ENCODE measurements at regions not wholly inside any gene's neighbourhood (a gene's known extent, or its start where the extent isn't known, plus 50 kb on each side); places are given as distances from the start of the nearest gene placed in this dataset.

- DNase-seq (ENCODE audit: low spot score in 2 of 2), result no peak
- Histone ChIP-seq H3K36me3 (no peaks in the 10 kb centered on the region), H3K4me3 (no peak overlapping the region), H3K9me3 (no peaks in the 10 kb centered on the region), H3K27me3 (no peaks in the 10 kb centered on the region), H3K27ac (no peak overlapping the region), H3K4me1 (no peaks in the 10 kb centered on the region)
- TF ChIP-seq, protein P1, sequence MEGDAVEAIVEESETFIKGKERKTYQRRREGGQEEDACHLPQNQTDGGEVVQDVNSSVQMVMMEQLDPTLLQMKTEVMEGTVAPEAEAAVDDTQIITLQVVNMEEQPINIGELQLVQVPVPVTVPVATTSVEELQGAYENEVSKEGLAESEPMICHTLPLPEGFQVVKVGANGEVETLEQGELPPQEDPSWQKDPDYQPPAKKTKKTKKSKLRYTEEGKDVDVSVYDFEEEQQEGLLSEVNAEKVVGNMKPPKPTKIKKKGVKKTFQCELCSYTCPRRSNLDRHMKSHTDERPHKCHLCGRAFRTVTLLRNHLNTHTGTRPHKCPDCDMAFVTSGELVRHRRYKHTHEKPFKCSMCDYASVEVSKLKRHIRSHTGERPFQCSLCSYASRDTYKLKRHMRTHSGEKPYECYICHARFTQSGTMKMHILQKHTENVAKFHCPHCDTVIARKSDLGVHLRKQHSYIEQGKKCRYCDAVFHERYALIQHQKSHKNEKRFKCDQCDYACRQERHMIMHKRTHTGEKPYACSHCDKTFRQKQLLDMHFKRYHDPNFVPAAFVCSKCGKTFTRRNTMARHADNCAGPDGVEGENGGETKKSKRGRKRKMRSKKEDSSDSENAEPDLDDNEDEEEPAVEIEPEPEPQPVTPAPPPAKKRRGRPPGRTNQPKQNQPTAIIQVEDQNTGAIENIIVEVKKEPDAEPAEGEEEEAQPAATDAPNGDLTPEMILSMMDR (IDR thresholded peaks at IDR 0.05), result no peak
- TF ChIP-seq POLR2A (IDR thresholded peaks at IDR 0.05) (no peak), EP300 (IDR thresholded peaks at IDR 0.05) (no peak), POLR2AphosphoS5 (IDR thresholded peaks at IDR 0.05) (no peak)
- 77% methylated on average over 2 of the region's 2 CpGs for WGBS
Measured at GRCh38 chr15:94535298-94536048, 304.1 kb downstream of the MCTP2 start.

DNA sequence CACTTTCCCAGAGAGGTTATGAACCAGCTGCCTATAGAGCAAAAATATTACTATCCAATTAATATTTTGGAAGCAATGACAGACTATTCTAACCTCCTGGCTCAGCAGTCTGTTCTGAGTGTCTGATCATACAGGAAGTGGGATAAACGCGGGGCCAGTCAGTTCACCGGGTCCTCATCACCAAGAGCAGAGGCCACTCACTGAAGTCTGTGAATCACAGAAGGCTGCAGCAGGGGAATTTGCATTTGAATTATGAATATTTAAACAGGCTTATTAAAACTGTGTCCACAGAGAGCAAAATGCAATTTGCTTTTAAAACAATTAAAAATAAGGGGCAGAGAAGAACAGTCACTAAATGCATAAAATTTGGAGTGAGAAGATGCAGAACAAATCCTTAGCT lies 305.2 kb downstream of the MCTP2 start:
- H3K4me1 ChIP-seq, result no peaks in the 10 kb centered on the region
- H3K27ac ChIP-seq, result no peak overlapping the region
- no peak overlapping the region for H3K4me3 ChIP-seq
- no peaks in the 10 kb centered on the region for H3K9me3 ChIP-seq
- no peak for TF ChIP-seq POLR2AphosphoS5 (IDR thresholded peaks at IDR 0.05)
- no peak for TF ChIP-seq POLR2A (IDR thresholded peaks at IDR 0.05)
- TF ChIP-seq EP300 (IDR thresholded peaks at IDR 0.05), result no peak
- TF ChIP-seq, protein P1 (IDR thresholded peaks at IDR 0.05), result no peak
- 44% methylated on average over 3 of the region's 3 CpGs for WGBS
- DNase-seq (ENCODE audit: low spot score in 2 of 2), result no peak
- H3K27me3 ChIP-seq, result no peaks in the 10 kb centered on the region
- H3K36me3 ChIP-seq, result no peaks in the 10 kb centered on the region

DNA sequence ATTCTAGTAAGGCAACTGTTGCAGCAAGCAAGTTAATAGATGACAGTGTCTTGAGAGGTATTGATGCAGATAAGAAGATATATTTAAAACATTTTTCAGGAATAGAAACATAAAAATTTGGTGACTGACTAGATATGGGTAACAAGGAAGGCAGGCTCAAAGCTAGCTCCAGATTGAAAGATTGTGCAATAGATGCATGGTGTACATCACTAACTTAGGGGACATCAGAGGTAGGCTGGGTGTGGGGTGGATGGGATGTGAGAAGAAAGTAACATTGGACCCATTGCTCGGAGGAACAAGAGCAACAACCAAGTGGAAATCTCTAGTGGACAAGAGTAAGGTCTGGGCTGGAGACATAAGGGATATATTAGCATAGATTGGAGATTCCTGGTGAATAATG lies 306.9 kb downstream of the MCTP2 start:
- no peaks in the 10 kb centered on the region for H3K36me3 ChIP-seq
- H3K27me3 ChIP-seq, result no peaks in the 10 kb centered on the region
- H3K27ac ChIP-seq, result no peak overlapping the region
- no peaks in the 10 kb centered on the region for H3K4me1 ChIP-seq
- TF ChIP-seq POLR2AphosphoS5 (IDR thresholded peaks at IDR 0.05) (no peak), EP300 (IDR thresholded peaks at IDR 0.05) (no peak)
- H3K4me3 ChIP-seq, result no peak overlapping the region
- H3K9me3 ChIP-seq, result no peaks in the 10 kb centered on the region
- WGBS, result 0% methylated on average over 1 of the region's 1 CpG
- no peak for DNase-seq (ENCODE audit: low spot score in 2 of 2)

DNA sequence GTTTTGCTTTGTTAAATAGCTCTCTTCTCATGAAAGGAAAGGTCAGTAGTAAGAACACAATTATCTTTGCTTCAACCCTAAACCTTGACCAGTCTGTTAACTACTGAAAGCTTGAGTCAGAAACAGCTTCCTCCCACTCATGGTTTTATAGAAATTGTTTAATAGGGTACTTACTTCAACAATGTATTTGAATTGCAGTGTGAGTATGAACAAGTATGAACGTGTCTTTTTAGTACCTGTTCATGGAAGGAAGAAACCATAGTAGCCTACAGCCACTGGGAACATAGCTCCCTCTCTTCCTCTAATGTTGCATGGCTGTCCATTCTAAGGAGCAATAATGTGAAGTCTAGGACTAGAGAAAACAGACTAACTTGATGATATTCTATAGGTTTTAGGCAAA lies 311.0 kb downstream of the MCTP2 start:
- Histone ChIP-seq H3K27ac (no peak overlapping the region), H3K27me3 (no peaks in the 10 kb centered on the region), H3K36me3 (no peaks in the 10 kb centered on the region), H3K9me3 (no peaks in the 10 kb centered on the region), H3K4me3 (no peak overlapping the region), H3K4me1 (no peaks in the 10 kb centered on the region)
- TF ChIP-seq POLR2A (IDR thresholded peaks at IDR 0.05) (no peak), POLR2AphosphoS5 (IDR thresholded peaks at IDR 0.05) (no peak), EP300 (IDR thresholded peaks at IDR 0.05) (no peak)
- TF ChIP-seq, protein P1 (IDR thresholded peaks at IDR 0.05), result no peak
- 67% methylated on average over 1 of the region's 1 CpG for WGBS
- DNase-seq (ENCODE audit: low spot score in 2 of 2), result no peak

DNA sequence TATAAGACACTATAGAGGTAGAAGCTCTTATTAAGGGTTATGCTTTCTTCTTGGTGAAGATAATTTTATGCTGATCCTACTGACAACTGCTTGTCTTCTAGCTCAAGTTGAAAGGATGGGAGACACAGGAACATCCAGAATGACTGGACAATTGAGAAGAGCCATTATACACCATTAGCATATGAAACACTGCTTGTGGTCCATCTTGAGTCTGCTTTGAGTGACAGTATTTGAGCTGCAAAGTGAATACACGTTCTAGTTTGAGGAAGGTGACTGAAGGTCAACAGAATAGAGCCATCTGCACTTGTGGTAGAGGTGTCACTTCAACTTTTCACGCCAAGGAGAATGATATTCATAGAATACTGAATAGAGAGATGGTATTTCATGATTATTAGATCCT lies 315.4 kb downstream of the MCTP2 start:
- no peak for DNase-seq (ENCODE audit: low spot score in 2 of 2)
- H3K9me3 ChIP-seq, result no peaks in the 10 kb centered on the region
- H3K36me3 ChIP-seq, result no peaks in the 10 kb centered on the region
- 68% methylated on average over 2 of the region's 2 CpGs for WGBS
- H3K27me3 ChIP-seq, result peaks cover 2% of the 10 kb centered on the region
- no peak overlapping the region for H3K4me3 ChIP-seq
- no peak for TF ChIP-seq EP300 (IDR thresholded peaks at IDR 0.05)
- TF ChIP-seq POLR2A (IDR thresholded peaks at IDR 0.05), result no peak
- TF ChIP-seq POLR2AphosphoS5 (IDR thresholded peaks at IDR 0.05), result no peak
- TF ChIP-seq, protein P1 (IDR thresholded peaks at IDR 0.05), result no peak
- H3K27ac ChIP-seq, result no peak overlapping the region
- no peaks in the 10 kb centered on the region for H3K4me1 ChIP-seq

All from suprapubic skin (tissue), 4 donors.